ENCODE measurements at regions not wholly inside any gene's neighbourhood (a gene's known extent, or its start where the extent isn't known, plus 50 kb on each side); places are given as distances from the start of the nearest gene placed in this dataset.
"Not testable (repeated sequence)": the region's sequence is repeated elsewhere in the genome, so short reads cannot be mapped to it uniquely, and the experiment has no call there.

- no peak for TF ChIP-seq ZFX (IDR thresholded peaks at IDR 0.05)
- TF ChIP-seq, protein P1, sequence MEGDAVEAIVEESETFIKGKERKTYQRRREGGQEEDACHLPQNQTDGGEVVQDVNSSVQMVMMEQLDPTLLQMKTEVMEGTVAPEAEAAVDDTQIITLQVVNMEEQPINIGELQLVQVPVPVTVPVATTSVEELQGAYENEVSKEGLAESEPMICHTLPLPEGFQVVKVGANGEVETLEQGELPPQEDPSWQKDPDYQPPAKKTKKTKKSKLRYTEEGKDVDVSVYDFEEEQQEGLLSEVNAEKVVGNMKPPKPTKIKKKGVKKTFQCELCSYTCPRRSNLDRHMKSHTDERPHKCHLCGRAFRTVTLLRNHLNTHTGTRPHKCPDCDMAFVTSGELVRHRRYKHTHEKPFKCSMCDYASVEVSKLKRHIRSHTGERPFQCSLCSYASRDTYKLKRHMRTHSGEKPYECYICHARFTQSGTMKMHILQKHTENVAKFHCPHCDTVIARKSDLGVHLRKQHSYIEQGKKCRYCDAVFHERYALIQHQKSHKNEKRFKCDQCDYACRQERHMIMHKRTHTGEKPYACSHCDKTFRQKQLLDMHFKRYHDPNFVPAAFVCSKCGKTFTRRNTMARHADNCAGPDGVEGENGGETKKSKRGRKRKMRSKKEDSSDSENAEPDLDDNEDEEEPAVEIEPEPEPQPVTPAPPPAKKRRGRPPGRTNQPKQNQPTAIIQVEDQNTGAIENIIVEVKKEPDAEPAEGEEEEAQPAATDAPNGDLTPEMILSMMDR (conservative IDR thresholded peaks at IDR 0.05): no peak
- no peak overlapping the region for H3K27ac ChIP-seq
These were observed 115.6 kb upstream of the FAM47B start for GRCh38 chrX:34826964-34827363.

DNA sequence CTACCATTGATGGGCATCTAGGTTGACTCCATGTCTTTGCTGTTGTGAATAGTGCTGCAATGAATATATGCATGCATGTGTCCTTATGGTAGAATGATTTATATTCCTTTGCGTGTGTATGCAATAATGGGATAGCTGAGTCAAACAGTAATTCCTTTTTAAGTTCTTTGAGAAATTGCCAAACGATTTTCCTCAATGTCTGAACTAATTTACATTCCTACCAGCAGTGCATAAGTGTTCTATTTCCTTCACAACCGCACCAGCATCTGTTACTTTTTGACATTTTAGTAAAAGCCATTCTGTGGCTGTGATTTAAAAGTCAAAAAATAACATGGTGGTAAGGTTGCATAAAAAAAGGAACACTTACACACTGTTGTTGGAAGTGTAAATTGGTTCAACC, 103.1 kb upstream of the FAM47B start:
- TF ChIP-seq, protein P1 (conservative IDR thresholded peaks at IDR 0.05): no peak
- no peak for TF ChIP-seq ZFX (IDR thresholded peaks at IDR 0.05)
- H3K27ac ChIP-seq: no peak overlapping the region

- not testable (repeated sequence) for H3K27ac ChIP-seq
These were observed 101.4 kb upstream of the FAM47B start for GRCh38 chrX:34841205-34841604.

- H3K27ac ChIP-seq: no peak overlapping the region
- TF ChIP-seq ZFX (IDR thresholded peaks at IDR 0.05): no peak
- TF ChIP-seq, protein P1 (conservative IDR thresholded peaks at IDR 0.05): no peak
These were observed 94.3 kb upstream of the FAM47B start for GRCh38 chrX:34848281-34848680.

DNA sequence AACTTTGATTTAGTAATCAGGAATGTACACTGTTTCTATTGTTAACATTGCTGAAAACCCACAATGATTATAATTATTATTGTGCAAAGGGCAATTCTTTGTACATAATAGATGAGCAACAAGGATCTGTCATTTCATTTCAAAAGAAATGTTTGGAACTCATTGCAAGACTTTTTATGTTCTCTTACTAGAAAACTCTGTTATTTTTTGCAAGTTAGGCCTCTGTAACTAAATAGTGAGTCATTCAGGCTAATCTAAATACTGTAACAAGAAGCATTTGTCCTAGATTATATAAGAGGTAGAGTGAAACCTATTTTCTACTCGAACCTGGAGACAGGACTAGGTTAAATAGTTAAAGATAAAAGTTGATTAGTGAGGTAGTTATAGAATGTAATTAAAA, 93.2 kb upstream of the FAM47B start:
- TF ChIP-seq ZFX (IDR thresholded peaks at IDR 0.05): no peak
- TF ChIP-seq, protein P1 (conservative IDR thresholded peaks at IDR 0.05): no peak
- no peak overlapping the region for H3K27ac ChIP-seq

GRCh38 chrX:34859191-34859590, 83.4 kb upstream of the FAM47B start:
- no peak for TF ChIP-seq ZFX (IDR thresholded peaks at IDR 0.05)
- TF ChIP-seq, protein P1 (conservative IDR thresholded peaks at IDR 0.05): no peak

DNA sequence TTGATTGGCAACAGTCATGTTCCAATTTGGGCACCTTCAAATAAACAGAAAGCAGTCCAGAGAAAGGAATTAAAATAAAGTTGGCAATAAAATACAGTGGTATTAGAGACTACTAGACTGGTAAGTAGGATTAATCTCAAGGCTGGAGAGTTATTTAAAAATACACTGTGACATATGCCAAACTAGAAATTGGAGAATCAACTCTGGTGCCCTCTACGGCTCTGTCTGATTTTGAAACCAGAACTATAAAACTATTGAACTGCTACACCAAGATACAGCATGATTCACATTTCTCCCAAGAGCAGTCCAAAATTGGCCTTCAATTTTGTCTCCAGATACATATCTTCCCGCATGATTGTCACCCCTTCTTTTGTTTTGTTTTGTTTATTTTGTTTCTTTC, 78.7 kb upstream of the FAM47B start:
- TF ChIP-seq, protein P1 (conservative IDR thresholded peaks at IDR 0.05): no peak
- no peak for TF ChIP-seq ZFX (IDR thresholded peaks at IDR 0.05)
- no peak overlapping the region for H3K27ac ChIP-seq

More at GRCh38 chrX:34859191-34859590, 83.4 kb upstream of the FAM47B start:
- H3K27ac ChIP-seq: no peak overlapping the region

GRCh38 chrX:34866646-34867045, 76.0 kb upstream of the FAM47B start:
- TF ChIP-seq, protein P1 (conservative IDR thresholded peaks at IDR 0.05): no peak
- no peak for TF ChIP-seq ZFX (IDR thresholded peaks at IDR 0.05)
- no peak overlapping the region for H3K27ac ChIP-seq

Measured in C4-2B (cell line).